NCI-H128 (cell line): ENCODE measurements at regions not wholly inside any gene's neighbourhood (a gene's known extent, or its start where the extent isn't known, plus 50 kb on each side); places are given as distances from the start of the nearest gene placed in this dataset.
"Not testable (repeated sequence)": the region's sequence is repeated elsewhere in the genome, so short reads cannot be mapped to it uniquely, and the experiment has no call there.

Experiments
- DNase-seq: peaks from one replicate; lab custom pipeline; 2025; ENCODE audit not compliant: unreplicated experiment; lab: John Stamatoyannopoulos, UW

DNA sequence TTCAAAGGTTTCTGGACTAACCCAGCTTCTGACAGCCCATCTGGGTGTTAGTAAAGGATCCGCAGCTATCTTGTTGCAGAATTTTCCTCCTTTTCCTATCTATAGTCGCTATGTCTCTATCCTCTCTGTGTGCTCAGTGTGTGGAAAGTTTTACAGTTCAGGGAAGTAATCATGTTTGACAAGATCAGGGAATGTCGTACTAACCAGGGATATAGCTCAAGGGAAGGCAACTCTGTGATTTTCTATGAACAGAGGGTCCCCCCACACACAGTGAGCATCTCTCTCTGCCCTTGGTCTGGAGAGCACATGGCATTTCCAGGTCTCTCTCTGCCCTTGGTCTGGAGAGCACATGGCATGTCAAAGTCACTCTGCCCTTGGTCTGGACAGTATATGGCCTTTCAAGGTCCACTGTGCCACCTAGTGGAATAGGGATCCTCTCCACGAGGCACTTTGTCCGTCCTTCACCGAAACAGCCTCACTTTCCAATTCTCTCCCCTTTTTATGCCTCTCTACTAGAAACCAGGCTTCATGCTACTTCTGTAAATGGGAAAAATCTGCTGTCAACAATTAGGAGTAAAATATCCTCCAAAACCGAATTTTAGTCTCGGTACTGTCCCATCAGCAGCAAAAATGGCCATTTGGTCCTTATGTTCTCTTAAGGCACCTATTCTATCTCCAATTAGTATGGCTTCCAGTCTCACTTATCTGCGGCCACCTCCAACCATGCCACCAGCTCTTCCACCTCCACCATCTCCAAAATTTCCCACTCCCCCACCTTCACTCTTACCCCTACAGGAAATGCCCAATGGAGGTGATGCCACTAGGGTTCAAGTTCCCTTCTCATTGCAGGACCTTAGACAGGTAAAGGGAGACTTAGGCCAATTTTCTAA lies 88.7 kb downstream of the IGLL5 start:
- DNase-seq = no peak

DNA sequence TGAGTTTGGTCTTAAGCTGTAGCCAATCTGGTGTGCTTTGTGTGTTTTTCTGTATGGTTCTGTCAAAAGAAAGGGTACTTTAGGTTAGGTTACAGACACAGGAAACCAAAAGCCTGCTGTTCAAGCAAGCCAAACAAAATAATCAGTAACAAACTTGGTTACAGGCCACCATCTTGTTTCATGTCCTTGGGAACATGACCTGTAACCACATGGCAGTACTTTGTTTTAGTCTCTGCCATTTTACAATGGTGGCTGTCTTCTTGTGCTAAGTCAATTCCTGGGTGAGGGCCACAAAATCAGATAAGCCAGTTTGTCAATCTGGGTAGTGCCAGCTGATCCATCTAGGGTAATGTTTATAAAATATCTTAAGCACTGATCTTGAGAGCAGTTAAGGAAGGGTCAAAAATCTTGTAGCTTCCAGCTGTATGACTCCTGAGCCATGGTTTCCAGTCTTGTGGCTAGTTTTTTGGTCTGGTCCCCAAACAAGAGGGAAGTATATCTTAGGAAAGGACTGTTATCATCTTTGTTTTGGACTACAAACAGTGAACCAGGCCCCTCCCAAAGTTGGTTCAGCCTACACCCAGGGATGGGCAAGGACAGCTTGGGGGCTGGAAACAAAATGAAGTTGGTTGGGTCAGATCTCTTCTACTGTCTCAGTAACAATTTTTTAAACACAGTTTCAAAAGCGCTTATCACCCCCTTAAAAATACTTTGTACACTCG lies 90.0 kb downstream of the IGLL5 start:
- no peak for DNase-seq

DNA sequence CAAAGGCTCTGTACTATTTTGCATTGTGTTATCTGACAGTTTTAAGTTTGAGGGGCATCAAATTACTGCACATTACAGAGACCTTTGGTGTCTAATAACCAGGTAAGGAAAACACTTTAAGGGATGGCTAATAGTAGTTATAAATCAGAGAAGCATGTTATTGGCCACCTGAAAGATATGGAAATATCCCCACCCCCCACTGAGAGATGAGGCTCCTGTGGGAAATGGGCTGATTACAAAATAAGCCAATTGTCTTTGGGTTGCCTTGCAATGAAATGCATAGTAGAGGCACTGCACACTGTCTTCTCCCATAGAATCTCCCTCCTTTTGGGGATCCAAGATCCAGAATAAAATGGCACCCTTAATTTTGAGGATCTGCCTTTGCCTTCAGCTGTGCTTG lies 91.0 kb downstream of the IGLL5 start:
- no peak for DNase-seq

DNA sequence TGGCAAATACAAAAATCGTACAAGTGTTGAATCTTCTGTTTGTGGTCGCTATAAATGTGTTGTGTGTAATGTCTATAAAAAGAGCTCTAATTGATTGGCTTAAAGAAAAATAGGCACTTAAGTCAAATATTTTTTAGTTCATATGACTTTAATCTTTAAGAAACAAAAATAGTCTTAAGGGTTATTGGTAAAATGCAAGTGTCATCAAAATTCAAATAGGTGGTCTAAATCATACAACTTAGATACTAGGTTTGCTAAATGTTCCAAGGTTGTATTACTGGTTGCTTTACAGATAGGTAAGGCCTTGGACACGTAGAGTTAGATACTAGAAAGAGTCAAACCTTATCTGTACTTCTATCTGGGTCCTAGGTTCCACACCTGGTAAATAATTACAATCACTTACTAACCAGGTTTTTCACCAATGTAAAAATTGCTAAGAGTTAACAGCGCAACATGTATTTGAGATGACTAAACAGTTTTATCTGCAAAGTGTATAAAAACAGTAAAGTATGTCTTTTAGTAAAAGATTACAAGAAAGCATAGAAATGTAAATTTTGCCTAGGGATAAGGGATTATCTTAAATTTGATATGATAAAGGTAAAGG lies 91.1 kb upstream of the GNAZ start:
- DNase-seq = no peak

DNA sequence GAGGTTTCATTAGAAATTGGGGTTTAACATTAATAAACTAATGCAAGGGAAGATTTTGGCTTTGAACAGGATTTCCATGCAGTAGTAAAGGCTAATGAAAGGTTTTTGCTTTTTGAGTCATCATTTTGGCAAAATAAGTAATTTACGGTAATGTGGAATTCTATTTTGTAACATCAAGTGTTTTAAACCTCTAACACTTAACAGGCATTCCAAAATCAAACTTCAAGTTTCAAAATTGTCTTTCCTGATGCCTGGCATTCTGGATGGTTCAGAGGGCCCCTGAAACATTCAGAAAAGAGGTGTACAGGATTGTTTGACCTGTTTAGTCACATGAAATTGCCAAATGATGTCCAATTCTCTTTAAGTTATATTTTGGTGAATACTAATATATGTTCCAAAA lies 90.4 kb upstream of the GNAZ start:
- DNase-seq = no peak

DNA sequence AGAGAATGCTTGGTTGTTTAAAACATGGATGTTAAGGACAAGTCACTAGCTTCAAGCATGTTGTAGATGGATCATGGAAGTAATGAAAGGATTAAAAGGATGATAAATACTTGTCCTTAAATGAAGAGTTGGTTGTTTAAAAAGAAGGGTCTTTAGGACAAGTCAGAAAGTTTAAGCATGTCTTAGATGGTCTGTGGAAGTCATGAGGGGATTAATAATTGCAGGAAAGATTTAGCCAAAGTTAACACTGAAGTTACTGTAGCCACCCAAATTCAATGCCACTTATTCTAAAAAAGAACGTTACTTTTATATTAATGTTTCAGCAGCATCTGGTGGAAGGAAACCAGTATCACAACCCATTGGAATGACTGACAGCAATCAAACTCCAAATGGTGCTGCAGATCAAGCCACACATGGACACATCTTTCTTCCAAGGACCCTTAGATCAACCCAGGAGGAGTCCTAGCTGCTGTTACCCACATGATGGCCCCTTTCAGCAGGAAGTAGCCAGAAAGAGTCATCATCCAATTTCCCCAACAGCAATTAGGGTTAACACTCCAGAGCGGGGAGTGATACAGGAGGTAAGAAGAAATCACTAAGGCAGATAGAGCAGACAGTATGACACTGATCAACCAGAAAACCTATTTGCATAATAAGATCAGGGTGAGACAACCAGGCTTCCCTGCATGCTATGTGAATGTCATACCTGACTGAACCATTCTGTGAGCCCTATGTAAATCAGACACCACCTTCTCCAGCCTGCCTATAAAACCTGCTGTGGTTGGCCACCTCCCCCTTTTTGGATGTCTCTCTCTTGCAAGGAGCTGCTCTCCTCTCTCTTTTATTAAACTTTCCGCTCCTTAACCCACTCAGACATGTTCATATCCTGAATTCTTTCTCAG lies 88.4 kb upstream of the GNAZ start:
- DNase-seq = no peak

DNA sequence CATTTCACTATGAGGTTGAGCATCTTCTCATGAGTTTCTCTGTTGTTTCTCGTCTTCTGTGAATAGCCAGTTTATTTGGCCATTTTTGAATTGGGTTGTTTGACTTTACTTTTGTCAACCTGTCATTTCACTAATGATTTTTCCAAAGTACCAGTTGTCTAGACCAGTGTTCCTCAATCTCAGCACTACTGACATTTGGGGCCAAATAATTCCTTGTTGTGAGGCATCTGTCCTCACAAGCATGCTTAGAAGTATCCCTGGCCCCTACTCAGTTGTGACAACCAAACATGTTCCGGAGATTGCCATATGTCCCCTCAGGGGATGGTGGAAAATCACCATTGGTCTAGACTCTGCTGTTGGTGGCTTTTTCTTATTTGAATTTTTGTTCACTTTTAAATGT lies 87.7 kb upstream of the GNAZ start:
- no peak for DNase-seq

DNA sequence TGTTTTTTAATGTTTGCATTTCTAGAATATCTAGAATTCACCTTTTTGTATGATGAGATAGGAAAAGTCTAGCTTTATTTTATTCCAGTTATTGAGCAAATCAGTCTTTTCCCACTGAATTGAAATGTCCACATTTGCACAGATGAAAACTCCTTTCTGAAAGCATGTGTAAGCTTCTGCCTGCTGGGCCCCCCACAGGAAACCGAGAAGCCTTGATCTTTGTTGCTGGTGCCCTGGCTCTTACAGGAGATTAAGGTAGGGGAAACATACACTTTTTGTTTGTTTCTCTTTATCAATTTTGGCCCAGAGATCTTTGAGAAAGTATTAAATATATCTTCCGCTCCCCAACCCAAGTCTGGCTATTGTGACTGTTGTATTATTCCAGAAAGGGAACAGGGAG lies 87.2 kb upstream of the GNAZ start:
- DNase-seq = no peak

DNA sequence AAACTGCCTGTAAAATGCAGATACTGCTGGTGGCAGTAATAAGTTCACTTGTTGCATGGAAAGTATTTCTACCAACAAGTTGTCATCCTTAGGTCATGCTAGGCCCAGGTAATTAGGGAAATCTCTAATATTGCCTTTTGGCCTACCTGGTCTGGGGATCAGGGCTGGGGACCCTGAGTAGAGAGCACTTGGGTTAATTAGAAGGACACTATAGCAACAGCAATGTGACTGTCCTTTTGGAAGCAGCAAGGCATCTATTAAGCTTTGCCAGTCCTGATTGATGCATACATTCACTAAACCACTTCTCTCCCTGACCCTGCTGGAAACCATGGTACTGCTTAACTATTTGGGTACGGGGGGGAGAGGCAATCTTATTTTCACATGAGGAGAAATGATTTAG lies 86.5 kb upstream of the GNAZ start:
- DNase-seq = no peak

DNA sequence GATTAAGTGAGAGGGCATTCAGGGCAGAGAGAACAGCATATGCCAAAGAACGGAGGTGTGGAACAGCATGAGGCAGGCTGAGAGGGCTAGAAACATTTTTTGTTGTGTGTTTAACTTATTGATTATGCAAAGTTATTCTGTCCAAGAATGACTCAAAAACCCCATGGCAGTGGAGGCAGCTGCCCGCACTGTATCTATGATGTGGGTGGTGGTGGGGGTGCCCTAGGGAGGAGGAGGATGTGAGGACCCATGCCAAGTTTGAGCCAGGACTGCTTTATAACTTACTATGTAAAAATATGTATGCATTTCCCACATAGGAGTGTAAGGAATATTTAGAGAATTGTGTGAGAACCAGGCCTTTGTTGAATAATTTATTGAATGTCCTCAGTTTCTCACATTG lies 85.4 kb upstream of the GNAZ start:
- no peak for DNase-seq

DNA sequence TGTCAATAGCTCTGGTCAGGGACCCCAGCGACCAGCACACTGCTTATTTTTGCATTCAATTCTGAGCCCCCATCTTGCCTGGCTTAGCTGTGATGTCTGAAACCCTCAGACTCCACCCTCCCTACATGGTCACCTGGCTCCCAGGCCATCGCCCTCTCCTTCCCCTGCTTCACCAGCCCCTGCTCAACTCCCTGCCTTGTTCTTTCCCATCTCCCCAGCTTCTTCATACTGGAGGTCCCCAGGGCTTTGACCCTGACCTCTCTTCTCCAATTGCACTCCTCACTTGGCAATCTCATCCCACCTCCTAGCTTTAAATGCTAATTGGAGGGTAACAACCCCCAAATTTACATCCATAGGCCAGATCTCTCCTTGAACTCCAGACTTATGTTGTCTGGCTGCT lies 84.3 kb upstream of the GNAZ start:
- DNase-seq = no peak

DNA sequence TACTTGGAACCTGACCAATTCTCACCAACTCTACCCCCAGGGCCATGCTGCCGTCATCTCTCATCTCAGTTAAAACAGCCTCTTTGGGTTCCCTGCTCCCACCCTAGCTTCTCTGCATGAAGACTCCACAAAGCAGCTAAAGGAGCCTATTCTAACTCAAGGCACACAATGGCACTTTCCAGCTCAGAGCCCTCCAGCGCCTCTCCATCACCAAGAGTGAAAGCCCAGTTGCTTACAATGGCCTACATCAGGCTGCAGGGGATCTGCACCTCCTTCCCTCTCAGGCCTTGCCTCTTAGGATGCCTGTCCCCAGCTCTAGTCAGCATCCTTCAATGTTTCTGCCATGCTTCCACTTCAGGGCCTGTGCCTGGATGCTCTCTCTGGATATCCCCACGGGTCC lies 83.7 kb upstream of the GNAZ start:
- no peak for DNase-seq

DNA sequence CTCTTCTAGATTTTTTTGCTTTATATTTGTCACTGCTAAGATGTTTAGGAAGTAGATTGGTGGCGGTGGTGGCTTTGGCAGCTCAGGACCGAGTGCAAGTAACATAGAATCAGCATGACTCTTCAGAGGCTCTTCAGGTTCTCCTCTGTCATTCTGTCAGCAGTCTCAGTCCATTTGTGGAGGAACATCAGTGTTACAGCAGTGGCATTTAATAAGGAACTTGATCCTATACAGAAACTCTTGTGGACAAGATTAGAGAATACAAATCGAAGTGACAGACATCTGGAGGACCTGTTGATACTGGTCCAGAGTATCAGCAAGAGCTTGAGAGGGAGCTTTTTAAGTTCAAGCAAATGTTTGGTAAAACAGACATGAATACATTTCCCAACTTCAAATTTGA lies 82.2 kb upstream of the GNAZ start:
- DNase-seq = no peak

DNA sequence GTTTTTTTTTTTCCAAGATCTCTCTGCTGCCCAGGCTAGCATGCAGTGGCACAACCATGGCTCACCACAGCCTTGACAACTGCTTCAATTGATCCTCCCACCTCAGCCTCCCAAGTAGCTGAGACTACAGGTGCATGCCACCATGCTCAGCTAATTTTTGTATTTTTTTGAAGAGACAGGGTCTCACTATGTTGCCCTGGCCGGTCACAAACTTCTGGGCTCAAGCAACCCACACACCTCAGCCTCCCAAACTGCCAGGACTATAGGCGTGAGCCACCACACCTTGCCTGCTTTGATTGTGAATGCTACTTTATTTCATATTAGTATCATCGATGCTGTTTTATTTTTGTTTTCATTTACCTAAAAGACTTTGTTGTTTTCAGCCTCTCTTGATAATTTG lies 81.5 kb upstream of the GNAZ start:
- DNase-seq = no peak

DNA sequence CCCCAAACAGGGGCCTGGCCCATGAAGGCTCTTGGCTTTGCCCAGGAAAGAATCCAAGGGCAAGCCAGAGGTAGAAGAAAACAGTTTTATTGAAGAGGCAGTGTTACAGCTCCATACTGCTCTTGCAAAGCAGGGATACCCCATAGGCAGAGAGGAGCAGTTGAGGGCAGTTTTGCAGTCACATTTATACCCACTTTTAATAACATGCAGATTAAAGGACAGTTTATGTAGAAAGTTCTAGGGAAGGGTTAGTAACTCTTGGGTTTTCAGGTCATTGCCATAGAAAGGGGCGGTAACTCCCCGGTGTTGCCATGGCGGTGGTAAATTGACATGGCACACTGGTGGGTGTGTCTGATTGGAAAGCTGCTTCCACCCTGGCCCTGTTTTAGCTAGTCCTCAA lies 80.5 kb upstream of the GNAZ start:
- no peak for DNase-seq

DNA sequence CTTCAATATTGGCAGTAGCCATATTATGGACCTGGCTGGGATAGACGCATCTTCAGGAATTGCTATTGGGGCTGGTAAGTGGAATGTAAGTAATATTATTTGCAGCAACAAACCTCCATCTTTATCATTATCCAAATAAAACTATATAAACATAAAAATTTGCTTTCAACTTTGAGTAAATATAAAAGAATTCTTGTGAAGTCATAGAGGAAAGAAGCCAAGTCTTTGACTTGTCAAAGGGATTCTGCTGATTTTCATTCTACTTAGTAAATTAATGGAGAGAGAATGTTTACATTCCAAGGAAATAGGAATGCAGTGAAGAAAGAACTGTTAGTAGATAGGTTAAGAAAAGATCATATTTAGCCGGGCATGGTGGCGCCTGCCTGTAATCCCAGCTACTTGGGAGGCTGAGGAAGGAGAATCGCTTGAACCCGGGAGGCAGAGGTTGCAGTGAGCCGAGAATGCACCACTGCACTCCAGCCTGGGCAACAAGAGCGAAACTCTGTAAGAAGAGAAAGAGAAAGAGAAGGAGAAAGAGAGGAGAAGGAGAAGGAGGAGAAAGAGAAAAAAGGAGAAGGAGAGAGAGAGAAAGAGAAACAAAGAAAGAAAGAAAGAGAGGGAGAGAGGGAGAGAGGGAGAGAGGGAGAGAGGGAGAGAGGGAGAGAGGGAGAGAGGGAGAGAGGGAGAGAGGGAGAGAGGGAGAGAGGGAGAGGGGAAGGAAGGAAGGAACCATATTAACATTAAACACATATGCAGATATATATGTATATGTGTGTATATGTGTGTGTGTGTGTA lies 79.4 kb upstream of the GNAZ start:
- not testable (repeated sequence) for DNase-seq

DNA sequence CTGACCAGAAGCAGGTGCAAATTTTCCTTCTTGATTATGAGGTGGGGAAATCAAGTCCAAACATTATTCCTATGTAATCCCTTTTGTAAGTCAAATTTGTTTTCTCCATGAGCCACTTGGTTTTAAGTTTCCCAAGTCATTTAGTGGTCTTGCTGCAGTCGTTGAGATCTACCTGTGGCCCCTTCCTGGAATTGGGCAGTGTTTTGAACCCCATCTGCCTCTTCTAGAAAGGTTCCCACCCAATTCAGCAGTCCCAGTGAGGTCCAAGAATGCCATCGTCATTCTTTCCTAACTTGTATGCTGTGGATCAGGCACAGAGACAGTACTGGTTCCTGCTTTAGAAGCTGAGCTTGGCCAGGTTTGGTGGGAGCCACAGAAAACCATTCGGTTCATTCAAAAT lies 77.8 kb upstream of the GNAZ start:
- DNase-seq = no peak

DNA sequence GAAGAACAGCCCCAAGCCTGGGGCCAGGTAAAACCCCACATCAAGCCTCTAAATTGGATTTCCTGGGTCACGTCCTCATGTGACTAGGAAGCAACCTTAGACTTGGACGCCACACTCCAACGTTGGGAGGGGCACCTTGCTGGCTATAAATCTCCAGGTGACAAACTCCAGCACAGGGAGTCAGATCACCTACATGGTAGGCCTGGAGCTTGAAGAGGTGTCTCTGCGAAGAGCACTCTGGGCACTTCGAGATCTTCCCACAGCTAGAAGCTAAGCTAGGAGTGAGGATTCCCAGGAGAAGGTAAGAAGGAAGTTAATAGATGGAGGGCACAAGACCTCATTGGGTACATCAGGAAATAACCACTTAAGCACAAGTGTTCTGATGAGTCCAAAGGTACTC lies 77.1 kb upstream of the GNAZ start:
- no peak for DNase-seq

DNA sequence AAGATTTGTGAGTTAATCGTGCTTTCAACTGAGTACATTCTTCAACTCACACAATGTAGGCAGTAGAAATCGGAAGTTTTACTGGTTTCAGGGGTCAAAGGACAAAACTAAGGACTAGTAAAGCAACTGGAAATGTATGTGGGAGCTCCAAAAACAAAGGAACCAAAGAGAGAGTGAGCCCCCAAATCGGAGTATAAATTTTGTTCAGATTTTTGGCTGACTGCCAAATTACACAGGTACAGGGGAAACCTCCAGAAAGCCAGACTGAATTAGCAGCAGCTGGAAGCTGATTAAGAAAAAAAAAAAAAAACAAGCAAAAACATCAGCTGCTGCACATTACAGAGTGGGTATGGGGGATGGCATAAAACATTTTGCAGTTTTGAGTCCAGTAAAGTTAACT lies 75.2 kb upstream of the GNAZ start:
- DNase-seq = no peak

DNA sequence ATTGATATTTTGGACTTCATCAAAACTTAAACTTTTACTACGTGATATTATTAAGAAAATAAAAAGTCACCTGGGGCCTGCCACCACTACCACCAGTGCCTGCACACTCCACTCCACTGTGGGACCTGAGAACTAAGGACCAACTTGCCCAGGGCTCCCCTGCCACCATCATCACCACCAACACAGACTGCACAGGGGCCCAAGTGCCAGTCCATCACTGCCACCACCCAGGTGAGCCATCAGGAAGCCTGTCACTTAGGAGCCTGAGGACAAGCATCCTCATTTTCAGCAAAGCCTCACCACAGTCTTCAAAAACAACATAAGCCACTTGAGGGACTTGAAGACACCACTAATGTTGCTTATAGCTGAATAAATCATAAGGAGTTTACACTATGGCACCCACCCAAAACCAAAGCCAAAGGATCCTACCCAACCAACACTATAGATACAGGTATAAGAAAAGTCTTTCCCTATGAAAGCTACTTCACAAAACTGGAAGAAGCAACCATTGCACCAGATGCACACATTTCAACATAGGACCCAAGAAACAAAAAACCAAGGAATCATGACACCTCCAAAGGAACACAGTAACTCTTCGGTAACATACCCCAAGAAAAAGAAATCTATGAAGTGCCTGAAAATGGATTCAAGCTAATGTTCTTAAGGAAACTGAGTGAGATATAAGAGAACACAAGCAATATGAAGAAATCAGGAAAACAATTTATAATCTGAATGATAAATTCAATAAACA lies 73.6 kb upstream of the GNAZ start:
- no peak for DNase-seq
